Pancreas (tissue), 10 donors: ENCODE measurements at regions not wholly inside any gene's neighbourhood (a gene's known extent, or its start where the extent isn't known, plus 50 kb on each side); places are given as distances from the start of the nearest gene placed in this dataset.

ENCODE experiments used
- ATAC-seq, 4 donors: fragments of 200-7000 bp; cut with Tn5 transposase; one replicate each; pipeline versions ENCODE4 v1.8.0 to v1.9.1; 2020; ENCODE audit warnings: mild to moderate bottlenecking in 4 of 4, moderate library complexity in 4 of 4
- DNase-seq, 6 donors: peaks; one replicate each; pipeline ENCODE4 v3.0.0-alpha.2; 2020
- FAIRE-seq: peaks from 2 replicates; lab custom pipeline; 2012; peaks lifted over from hg19 to GRCh38; lab: Jason Lieb, UNC
- H3K27ac ChIP-seq, 4 donors: fragments of 200-600 bp; sonication (generic); 1 replicate in 3 of 4; 2 replicates in 1 of 4; pipeline versions ENCODE4 v1.5.0 to v1.8.0; 2020
- H3K27me3 ChIP-seq, 4 donors: fragments of 200-600 bp; one replicate each; pipeline ENCODE4 v1.8.0; 2021
- H3K36me3 ChIP-seq, 3 donors: fragments of 200-600 bp; sonication (generic) in 1 of 3; one replicate each; pipeline versions ENCODE4 v1.5.0 to v1.8.0; 2020 to 2021
- H3K4me1 ChIP-seq, 3 donors: fragments of 200-600 bp; one replicate each; pipeline ENCODE4 v1.8.0; 2021
- H3K4me3 ChIP-seq, 4 donors: fragments of 200-600 bp; sonication (generic) in 2 of 4; one replicate each; pipeline versions ENCODE4 v1.5.0 to v1.8.0; 2020 to 2021
- H3K9me3 ChIP-seq, 4 donors: fragments of 200-600 bp; one replicate each; pipeline ENCODE4 v1.8.0; 2021
- CTCF ChIP-seq, 4 donors: fragments of 200-600 bp; sonication (generic) in 3 of 4; IDR thresholded peaks; one replicate each; pipeline versions ENCODE4 v1.5.0 to v1.8.0; 2021; ENCODE audit warnings: antibody characterized with exemption in 4 of 4
- WGBS, 2 donors: extraction: QIAGEN DNeasy Blood & Tissue Kit; methylation state at CpG; one replicate each; pipeline ENCODE4 v1.1.7; 2013; 5-methylcytosine and 5-hydroxymethylcytosine counted together
- intact Hi-C, 3 donors: fragments of 100-400 bp; cut with DNase I; formaldehyde crosslinking; loops; one replicate each; pipeline versions ENCODE4 v1.11.1 to v1.14.2; 2022
- donor health status: healthy with polysubstance abuse.
- donor health status: DM: no; HTN: no; CAD: no; lungs with moderate emphysema.
- donor health status: DM: no; HTN: no; CAD: no.
- donor health status: control.
- donor health status: control.
- donor health status: Bipolar disorder and iron deficiency.
- donor health status: DM: yes; HTN: yes; CAD: no.
- donor health status: DM: no; HTN: no; CAD: no.
- donor health status: DM: no; HTN: no; CAD: no.
- donor health status: DM: yes; HTN: yes; CAD: no.

GRCh38 chr13:67651908-67652465 is 421.9 kb upstream of the PCDH9 start:
- no peak overlapping the region for H3K27ac ChIP-seq
- ATAC-seq (no peak), FAIRE-seq (no peak), DNase-seq (no peak)
- H3K9me3 ChIP-seq: no peaks in the 10 kb centered on the region
- H3K4me3 ChIP-seq: no peak overlapping the region
- H3K27me3 ChIP-seq: peaks cover 0 to 8% (median 0%) of the 10 kb centered on the region in 4 donors
- H3K36me3 ChIP-seq: no peaks in the 10 kb centered on the region
- 13 to 16% methylated on average over 3 of the region's 3 CpGs for WGBS, 2 donors
- no peak for TF ChIP-seq CTCF (IDR thresholded peaks at IDR 0.05)
- intact Hi-C loops: no loop called here
- no peaks in the 10 kb centered on the region for H3K4me1 ChIP-seq

GRCh38 chr13:67650471-67650870 is 420.3 kb upstream of the PCDH9 start:
- intact Hi-C loops: no loop called here
- FAIRE-seq: no peak

DNA sequence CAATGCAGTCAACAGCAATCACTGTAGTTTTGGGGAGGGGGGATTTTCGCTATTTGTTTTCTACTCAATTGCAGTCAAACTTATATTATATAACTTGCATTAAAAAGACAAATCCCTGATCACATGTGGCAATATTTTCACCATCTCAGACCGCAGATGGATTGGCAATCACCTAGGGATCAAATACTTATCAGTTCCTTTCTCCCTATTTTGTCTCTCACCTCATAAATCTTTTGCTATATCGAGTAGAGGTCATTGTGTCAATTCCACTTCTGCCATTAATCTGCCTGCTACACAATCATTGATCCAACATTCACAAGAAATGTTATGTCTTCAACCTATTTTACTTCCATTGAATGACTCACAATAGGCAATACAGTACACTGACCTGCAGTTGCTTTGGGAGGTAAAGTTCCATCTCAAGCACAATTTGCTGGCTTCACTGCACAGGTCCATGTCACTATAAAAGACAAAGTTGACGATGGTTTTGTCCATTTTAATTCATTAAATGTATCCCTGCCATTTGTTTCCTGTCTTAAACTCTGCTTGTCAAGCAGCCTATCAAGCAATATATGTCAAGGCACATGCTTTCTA is 415.8 kb upstream of the PCDH9 start:
- no peak for TF ChIP-seq CTCF (IDR thresholded peaks at IDR 0.05)
- DNase-seq (no peak), FAIRE-seq (no peak), ATAC-seq (no peak)
- Histone ChIP-seq H3K27ac (no peak overlapping the region), H3K36me3 (no peaks in the 10 kb centered on the region), H3K4me3 (no peak overlapping the region), H3K27me3 (no peaks in the 10 kb centered on the region), H3K4me1 (no peaks in the 10 kb centered on the region), H3K9me3 (no peaks in the 10 kb centered on the region)
- WGBS, 2 donors: 46 to 58% methylated on average over 4 of the region's 4 CpGs
- intact Hi-C loops: no loop called here

More at GRCh38 chr13:67650471-67650870, 420.3 kb upstream of the PCDH9 start:
- DNase-seq (no peak), ATAC-seq (no peak)
- H3K4me3 ChIP-seq: no peak overlapping the region
- no peaks in the 10 kb centered on the region for H3K27me3 ChIP-seq
- no peak overlapping the region for H3K27ac ChIP-seq
- no peaks in the 10 kb centered on the region for H3K4me1 ChIP-seq
- no peak for TF ChIP-seq CTCF (IDR thresholded peaks at IDR 0.05)
- no peaks in the 10 kb centered on the region for H3K36me3 ChIP-seq
- WGBS, 2 donors: 73 to 80% methylated on average over 1 of the region's 1 CpG
- no peaks in the 10 kb centered on the region for H3K9me3 ChIP-seq

GRCh38 chr13:67643516-67644055 is 413.4 kb upstream of the PCDH9 start:
- no peak for TF ChIP-seq CTCF (IDR thresholded peaks at IDR 0.05)
- ATAC-seq (no peak), FAIRE-seq (no peak), DNase-seq (no peak)
- 0 to 48% methylated on average over 1 of the region's 1 CpG for WGBS, 2 donors
- intact Hi-C loops: no loop called here
- H3K4me3 ChIP-seq: no peak overlapping the region
- H3K9me3 ChIP-seq: no peaks in the 10 kb centered on the region
- no peaks in the 10 kb centered on the region for H3K27me3 ChIP-seq
- no peaks in the 10 kb centered on the region for H3K36me3 ChIP-seq
- no peaks in the 10 kb centered on the region for H3K4me1 ChIP-seq
- H3K27ac ChIP-seq: no peak overlapping the region

- intact Hi-C loops: no loop called here
- FAIRE-seq (no peak), DNase-seq (no peak), ATAC-seq (peak in 1 of 4 donors; percentile 16)
- Histone ChIP-seq H3K4me1 (no peaks in the 10 kb centered on the region), H3K9me3 (no peaks in the 10 kb centered on the region), H3K4me3 (no peak overlapping the region), H3K36me3 (no peaks in the 10 kb centered on the region), H3K27me3 (no peaks in the 10 kb centered on the region), H3K27ac (no peak overlapping the region)
- no peak for TF ChIP-seq CTCF (IDR thresholded peaks at IDR 0.05)
These were observed 412.5 kb upstream of the PCDH9 start for GRCh38 chr13:67642657-67643056.
